Transverse colon (tissue), 4 donors: ENCODE measurements at regions not wholly inside any gene's neighbourhood (a gene's known extent, or its start where the extent isn't known, plus 50 kb on each side); places are given as distances from the start of the nearest gene placed in this dataset.

Source experiments
- DNase-seq: peaks from one replicate; pipeline ENCODE4 v3.0.0-alpha.2; 2019
- H3K27ac ChIP-seq, 4 donors: fragments of 200-600 bp; sonication (generic); 2 replicates each; pipeline ENCODE4 v1.5.1; 2016 to 2018; ENCODE audit warnings: inconsistent platforms in 4 of 4
- H3K27me3 ChIP-seq: fragments of 200-600 bp; sonication (generic); 2 replicates; pipeline ENCODE4 v1.5.1; 2017; ENCODE audit warnings: inconsistent platforms
- H3K36me3 ChIP-seq, 4 donors: fragments of 200-600 bp; sonication (generic); 2 replicates each; pipeline ENCODE4 v1.5.1; 2017 to 2019; ENCODE audit warnings: inconsistent platforms in 4 of 4
- H3K4me1 ChIP-seq, 4 donors: fragments of 200-600 bp; sonication (generic); 2 replicates each; pipeline ENCODE4 v1.5.1; 2017 to 2020; ENCODE audit warnings: inconsistent platforms in 4 of 4
- H3K4me3 ChIP-seq, 4 donors: fragments of 200-600 bp; sonication (generic); 1 replicate in 1 of 4; 2 replicates in 3 of 4; pipeline versions ENCODE4 v1.5.1 to v1.6.1; 2017 to 2019; ENCODE audit warnings: inconsistent platforms in 4 of 4
- H3K9me3 ChIP-seq, 2 donors: fragments of 200-600 bp; sonication (generic); 2 replicates each; pipeline ENCODE4 v1.5.1; 2017 to 2019; ENCODE audit warnings: inconsistent platforms in 2 of 2
- CTCF ChIP-seq, 5 experiments: fragments of 200-600 bp in 3 of 5; fragments of 450-650 bp in 2 of 5; sonication (generic) in 3 of 5; IDR thresholded peaks; 1 replicate in 2 of 5; 2 replicates in 3 of 5; pipeline ENCODE4 v1.5.1; 2016 to 2017; ENCODE audit warnings: antibody characterized with exemption in 5 of 5, inconsistent platforms in 3 of 5, mild to moderate bottlenecking in 2 of 5, moderate library complexity in 1 of 5
- EP300 ChIP-seq: sonication (generic); formaldehyde crosslinking; IDR thresholded peaks from one replicate; pipeline ENCODE4 v1.6.1; 2017; ENCODE audit warnings: antibody characterized with exemption, low read depth
- POLR2A ChIP-seq: fragments of 450-650 bp; IDR thresholded peaks from one replicate; pipeline ENCODE4 v1.6.1; 2016; ENCODE audit warnings: antibody characterized with exemption, mild to moderate bottlenecking, moderate library complexity
- POLR2AphosphoS5 ChIP-seq, 3 donors: sonication (generic); formaldehyde crosslinking; IDR thresholded peaks; one replicate each; pipeline ENCODE4 v1.6.1; 2016; ENCODE audit warnings: antibody characterized with exemption in 3 of 3
- WGBS, 2 donors: methylation state at CpG; one replicate each; pipeline ENCODE4 v1.1.5; 2018; ENCODE audit warnings: low coverage in 1 of 2; 5-methylcytosine and 5-hydroxymethylcytosine counted together
- in situ Hi-C, 4 donors: fragments of 200-750 bp; cut with MboI; loops; one replicate each; pipeline versions ENCODE4 v1.15.0 to v1.15.1; 2017; ENCODE audit warnings: low sequenced_read_pairs in 3 of 4, low pct_ligation_motif_present in 1 of 4, low pct_unique_long_range_greater_than_20kb in 1 of 4
- intact Hi-C: fragments of 100-400 bp; cut with DNase I; formaldehyde crosslinking; loops from one replicate; pipeline ENCODE4 v1.15.1; 2023; ENCODE audit warnings: low total_unique reads

- in situ Hi-C loops, result no loop called here
- no peaks in the 10 kb centered on the region for H3K4me1 ChIP-seq
- H3K27ac ChIP-seq, result no peak overlapping the region
- H3K36me3 ChIP-seq, result no peaks in the 10 kb centered on the region
- H3K9me3 ChIP-seq, result no peaks in the 10 kb centered on the region
- intact Hi-C loops, result no loop called here
- H3K27me3 ChIP-seq, result no peaks in the 10 kb centered on the region
- TF ChIP-seq POLR2A (no peak), POLR2AphosphoS5 (IDR thresholded peaks at IDR 0.05) (no peak), CTCF (IDR thresholded peaks at IDR 0.05) (no peak), EP300 (no peak)
- DNase-seq, result no peak
- H3K4me3 ChIP-seq, result no peak overlapping the region
- 63 to 77% methylated on average over 5 of the region's 5 CpGs for WGBS, 2 donors
Observed at GRCh38 chr12:43069768-43070221, 480.2 kb upstream of the PRICKLE1 start.

GRCh38 chr12:43066471-43066870, 476.9 kb upstream of the PRICKLE1 start:
- in situ Hi-C loops (no loop called here), intact Hi-C loops (no loop called here)
- no peak for DNase-seq
- Histone ChIP-seq H3K4me1 (no peaks in the 10 kb centered on the region), H3K36me3 (no peaks in the 10 kb centered on the region), H3K27ac (no peak overlapping the region), H3K4me3 (no peak overlapping the region), H3K9me3 (no peaks in the 10 kb centered on the region), H3K27me3 (no peaks in the 10 kb centered on the region)
- WGBS, 2 donors, result 75 to 84% methylated on average over 2 of the region's 2 CpGs
- no peak for TF ChIP-seq CTCF (IDR thresholded peaks at IDR 0.05)
- TF ChIP-seq EP300, result no peak
- TF ChIP-seq POLR2A, result no peak
- no peak for TF ChIP-seq POLR2AphosphoS5 (IDR thresholded peaks at IDR 0.05)

- DNase-seq, result no peak
- no peaks in the 10 kb centered on the region for H3K36me3 ChIP-seq
- H3K4me3 ChIP-seq, result no peak overlapping the region
- TF ChIP-seq CTCF (IDR thresholded peaks at IDR 0.05) (no peak), POLR2A (no peak), POLR2AphosphoS5 (IDR thresholded peaks at IDR 0.05) (no peak), EP300 (no peak)
- H3K9me3 ChIP-seq, result no peaks in the 10 kb centered on the region
- H3K4me1 ChIP-seq, result no peaks in the 10 kb centered on the region
- H3K27ac ChIP-seq, result no peak overlapping the region
- intact Hi-C loops (no loop called here), in situ Hi-C loops (no loop called here)
- no peaks in the 10 kb centered on the region for H3K27me3 ChIP-seq
- WGBS, 2 donors, result 79% methylated on average over 3 of the region's 3 CpGs
Observed at GRCh38 chr12:43063650-43064049, 474.1 kb upstream of the PRICKLE1 start.

GRCh38 chr12:43062201-43062895, 472.8 kb upstream of the PRICKLE1 start:
- 33 to 63% methylated on average over 1 of the region's 1 CpG for WGBS, 2 donors
- no peaks in the 10 kb centered on the region for H3K36me3 ChIP-seq
- no peak for DNase-seq
- no peaks in the 10 kb centered on the region for H3K4me1 ChIP-seq
- TF ChIP-seq EP300, result no peak
- no peak for TF ChIP-seq POLR2AphosphoS5 (IDR thresholded peaks at IDR 0.05)
- no peak for TF ChIP-seq CTCF (IDR thresholded peaks at IDR 0.05)
- TF ChIP-seq POLR2A, result no peak
- in situ Hi-C loops, result no loop called here
- H3K27ac ChIP-seq, result no peak overlapping the region
- no peaks in the 10 kb centered on the region for H3K27me3 ChIP-seq
- intact Hi-C loops, result no loop called here
- no peaks in the 10 kb centered on the region for H3K9me3 ChIP-seq
- no peak overlapping the region for H3K4me3 ChIP-seq
